ENCODE measurements at regions not wholly inside any gene's neighbourhood (a gene's known extent, or its start where the extent isn't known, plus 50 kb on each side); places are given as distances from the start of the nearest gene placed in this dataset.
A peak's percentile ranks its signal among the peaks of the same experiment; 100 is the strongest.

DNA sequence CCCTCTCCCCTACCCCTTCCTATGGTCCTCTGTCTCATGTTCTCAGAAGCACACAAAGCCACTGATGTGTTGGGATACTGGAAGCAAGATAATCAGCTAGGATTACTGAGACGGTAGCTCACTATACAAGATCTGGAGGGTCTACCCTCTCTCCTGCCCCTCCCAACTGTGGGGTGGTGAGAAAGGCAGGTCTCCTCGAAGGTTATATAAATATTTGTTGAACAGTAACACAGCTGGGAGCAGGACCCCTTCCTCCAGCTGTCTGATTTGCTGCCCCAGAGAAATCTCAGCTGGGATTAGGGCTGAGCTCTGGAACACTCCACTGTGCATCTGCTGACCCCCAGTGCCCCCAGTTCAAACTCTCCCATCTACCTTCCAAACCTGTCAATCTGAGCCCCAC, 94.2 kb upstream of the IPO9 start:
- H3K4me3 Mint-ChIP-seq = no peak overlapping the region
- DNase-seq = no peak
- H3K9me3 Mint-ChIP-seq = no peaks in the 10 kb centered on the region
- CTCF ChIA-PET = interaction anchor here (1.1 kb wide), 1 partner anchor 25 kb away, joined by 3 read pairs; no protein-coding TSS in a partner anchor
- H3K4me1 Mint-ChIP-seq (ENCODE audit: low read depth) = peaks cover 2% of the 10 kb centered on the region
- H3K27ac Mint-ChIP-seq = no peak overlapping the region
- intact Hi-C loops (cut with micrococcal nuclease) = no loop called here
- H3K27me3 Mint-ChIP-seq (ENCODE audit: low read depth) = peaks cover 11% of the 10 kb centered on the region
- no peaks in the 10 kb centered on the region for H3K36me3 Mint-ChIP-seq (ENCODE audit: low read depth)

GRCh38 chr1:201736707-201737320, 92.1 kb upstream of the IPO9 start:
- H3K4me3 Mint-ChIP-seq = no peak overlapping the region
- H3K27ac Mint-ChIP-seq = no peak overlapping the region
- H3K9me3 Mint-ChIP-seq = no peaks in the 10 kb centered on the region
- CTCF ChIA-PET = interaction anchor here (0.6 to 1.2 kb wide), 4 partner anchors 56 to 983 kb away, joined by 3 read pairs; partner anchors contain the start of gene IPO9
- H3K4me1 Mint-ChIP-seq (ENCODE audit: low read depth) = peaks cover 8% of the 10 kb centered on the region
- intact Hi-C loops (cut with micrococcal nuclease) = no loop called here
- H3K27me3 Mint-ChIP-seq (ENCODE audit: low read depth) = peaks cover 11% of the 10 kb centered on the region
- no peak for DNase-seq
- H3K36me3 Mint-ChIP-seq (ENCODE audit: low read depth) = no peaks in the 10 kb centered on the region

DNA sequence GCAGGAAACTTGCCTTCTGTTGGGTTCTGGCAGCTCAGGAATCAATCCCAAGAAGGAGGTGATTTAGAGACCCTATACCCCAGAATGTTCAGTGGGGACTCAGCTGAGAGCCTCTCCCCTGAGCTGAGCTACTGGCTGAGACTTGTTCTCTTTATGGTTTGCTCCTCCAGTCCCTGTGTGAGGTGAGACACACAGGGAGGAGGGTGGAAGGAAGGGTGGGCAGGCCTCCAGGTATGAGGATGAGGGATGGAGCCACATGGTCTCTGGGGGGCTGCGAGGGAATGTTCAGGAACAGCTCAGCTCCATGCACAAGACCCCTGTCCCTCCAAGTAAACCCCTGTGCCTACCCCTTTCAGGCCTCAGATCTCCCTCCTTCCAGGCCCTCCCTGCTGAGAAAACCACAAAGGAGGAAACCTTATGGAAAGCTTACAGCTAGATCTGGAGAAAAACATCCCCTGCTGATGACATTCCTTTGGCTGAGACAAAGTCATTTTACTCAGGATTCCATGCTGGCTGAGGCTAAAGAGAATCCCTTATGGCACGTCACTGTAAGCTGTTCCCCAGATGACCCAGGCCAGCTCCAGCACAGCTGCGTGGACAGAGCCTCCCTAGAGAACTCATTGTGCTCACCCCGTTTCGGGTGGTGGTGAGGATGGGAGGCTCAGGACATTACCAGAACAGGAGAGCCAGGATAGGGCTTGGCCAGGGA, 91.5 kb upstream of the IPO9 start:
- no peak overlapping the region for H3K27ac Mint-ChIP-seq
- intact Hi-C loops (cut with micrococcal nuclease) = no loop called here
- H3K4me1 Mint-ChIP-seq (ENCODE audit: low read depth) = peaks cover 8% of the 10 kb centered on the region
- DNase-seq = no peak
- H3K27me3 Mint-ChIP-seq (ENCODE audit: low read depth) = peaks cover 11% of the 10 kb centered on the region
- no peaks in the 10 kb centered on the region for H3K36me3 Mint-ChIP-seq (ENCODE audit: low read depth)
- CTCF ChIA-PET = interaction anchor here (0.6 to 1.2 kb wide), 4 partner anchors 56 to 982 kb away, joined by 3 read pairs; partner anchors contain the start of gene IPO9
- H3K9me3 Mint-ChIP-seq = no peaks in the 10 kb centered on the region
- no peak overlapping the region for H3K4me3 Mint-ChIP-seq

- Mint-ChIP-seq H3K9me3 (no peaks in the 10 kb centered on the region), H3K4me3 (peak overlapping the region; percentile 74), H3K4me1 (ENCODE audit: low read depth) (peaks cover 8% of the 10 kb centered on the region), H3K36me3 (ENCODE audit: low read depth) (no peaks in the 10 kb centered on the region), H3K27me3 (ENCODE audit: low read depth) (peaks cover 11% of the 10 kb centered on the region), H3K27ac (no peak overlapping the region)
- CTCF ChIA-PET = interaction anchor here (2.1 kb wide), 1 partner anchor 54 kb away, joined by 6 read pairs; no protein-coding TSS in a partner anchor
- intact Hi-C loops (cut with micrococcal nuclease) = no loop called here
- no peak for DNase-seq
These were observed 89.9 kb upstream of the IPO9 start for GRCh38 chr1:201739080-201739479.

DNA sequence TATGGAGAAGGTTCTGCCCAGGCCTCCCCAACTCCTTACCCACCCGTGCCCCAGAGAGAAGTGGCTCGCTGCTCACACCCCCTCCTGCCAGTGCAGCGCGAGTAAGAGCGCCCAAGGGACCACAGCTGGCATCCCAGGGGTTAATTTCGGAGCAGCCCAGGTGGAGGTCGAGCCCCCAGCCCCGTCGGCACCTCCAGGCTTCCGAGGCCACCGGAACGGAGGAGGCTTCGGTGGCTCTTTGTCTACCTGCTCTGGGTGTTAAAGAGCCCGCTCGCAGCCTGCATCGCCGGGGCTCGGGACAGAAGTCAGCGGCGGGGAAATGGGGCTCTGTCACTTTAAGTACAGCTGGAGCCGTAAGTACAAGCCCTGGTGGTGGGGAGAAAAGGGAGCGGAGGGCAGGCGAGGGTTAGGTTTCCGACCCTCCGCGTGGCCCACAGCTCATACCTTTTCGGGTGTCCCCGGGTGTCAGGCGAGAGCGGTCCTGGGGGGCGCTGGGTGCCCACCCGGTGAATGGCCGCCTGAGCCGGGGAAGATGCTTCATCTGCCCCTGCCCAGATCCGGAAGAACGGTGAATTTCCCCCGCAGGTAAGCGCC, 89.4 kb upstream of the IPO9 start:
- H3K27ac Mint-ChIP-seq = no peak overlapping the region
- CTCF ChIA-PET = interaction anchor here (2.1 kb wide), 1 partner anchor 54 kb away, joined by 6 read pairs; no protein-coding TSS in a partner anchor
- H3K9me3 Mint-ChIP-seq = no peaks in the 10 kb centered on the region
- intact Hi-C loops (cut with micrococcal nuclease) = no loop called here
- peak overlapping the region; percentile 74 for H3K4me3 Mint-ChIP-seq
- peaks cover 8% of the 10 kb centered on the region for H3K4me1 Mint-ChIP-seq (ENCODE audit: low read depth)
- DNase-seq = peak; percentile 56
- peaks cover 11% of the 10 kb centered on the region for H3K27me3 Mint-ChIP-seq (ENCODE audit: low read depth)
- no peaks in the 10 kb centered on the region for H3K36me3 Mint-ChIP-seq (ENCODE audit: low read depth)

DNA sequence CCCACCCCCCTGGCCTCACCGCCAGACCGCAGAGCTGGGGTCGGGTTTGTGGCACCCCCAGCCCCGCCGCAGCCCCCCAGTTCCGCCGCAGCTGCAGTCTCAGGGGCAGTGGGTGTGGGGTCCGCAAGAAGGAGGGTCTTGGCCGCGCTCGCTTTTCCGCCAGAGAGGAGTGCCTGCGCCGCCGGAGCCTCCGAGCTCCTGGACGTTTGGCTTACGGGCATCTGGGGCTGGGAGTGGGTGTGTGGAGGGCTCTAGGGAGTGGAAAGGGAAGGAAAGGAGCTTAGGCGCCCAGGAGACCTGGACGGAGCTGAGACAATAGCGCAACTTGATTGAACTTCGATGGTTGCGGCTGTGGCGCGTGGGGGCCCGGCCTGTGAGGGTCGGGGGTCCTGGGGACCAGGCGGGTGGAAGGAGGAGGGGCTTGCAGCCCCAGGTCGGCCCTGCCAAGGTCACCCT, 88.8 kb upstream of the IPO9 start:
- intact Hi-C loops (cut with micrococcal nuclease) = no loop called here
- Mint-ChIP-seq H3K27me3 (ENCODE audit: low read depth) (peaks cover 11% of the 10 kb centered on the region), H3K9me3 (no peaks in the 10 kb centered on the region), H3K4me3 (peak overlapping the region; percentile 74), H3K27ac (no peak overlapping the region), H3K36me3 (ENCODE audit: low read depth) (no peaks in the 10 kb centered on the region), H3K4me1 (ENCODE audit: low read depth) (peaks cover 8% of the 10 kb centered on the region)
- DNase-seq = no peak
- CTCF ChIA-PET = interaction anchor here (2.1 kb wide), 1 partner anchor 53 kb away, joined by 6 read pairs; no protein-coding TSS in a partner anchor

- peaks cover 8% of the 10 kb centered on the region for H3K4me1 Mint-ChIP-seq (ENCODE audit: low read depth)
- no peaks in the 10 kb centered on the region for H3K9me3 Mint-ChIP-seq
- no peak overlapping the region for H3K27ac Mint-ChIP-seq
- CTCF ChIA-PET = interaction anchor here (2.1 kb wide), 1 partner anchor 52 kb away, joined by 6 read pairs; no protein-coding TSS in a partner anchor
- H3K27me3 Mint-ChIP-seq (ENCODE audit: low read depth) = peaks cover 11% of the 10 kb centered on the region
- intact Hi-C loops (cut with micrococcal nuclease) = no loop called here
- no peak for DNase-seq
- H3K36me3 Mint-ChIP-seq (ENCODE audit: low read depth) = no peaks in the 10 kb centered on the region
- peak overlapping the region; percentile 74 for H3K4me3 Mint-ChIP-seq
These were observed 88.3 kb upstream of the IPO9 start for GRCh38 chr1:201740670-201741111.

GRCh38 chr1:201741763-201742342, 87.1 kb upstream of the IPO9 start:
- no peak overlapping the region for H3K27ac Mint-ChIP-seq
- CTCF ChIA-PET = interaction anchor here (0.6 to 2.2 kb wide), 2 partner anchors 52 to 496 kb away, joined by 4 to 9 read pairs; no protein-coding TSS in a partner anchor
- peaks cover 11% of the 10 kb centered on the region for H3K27me3 Mint-ChIP-seq (ENCODE audit: low read depth)
- H3K4me1 Mint-ChIP-seq (ENCODE audit: low read depth) = peaks cover 8% of the 10 kb centered on the region
- intact Hi-C loops (cut with micrococcal nuclease) = no loop called here
- no peak overlapping the region for H3K4me3 Mint-ChIP-seq
- no peaks in the 10 kb centered on the region for H3K36me3 Mint-ChIP-seq (ENCODE audit: low read depth)
- no peak for DNase-seq
- no peaks in the 10 kb centered on the region for H3K9me3 Mint-ChIP-seq

DNA sequence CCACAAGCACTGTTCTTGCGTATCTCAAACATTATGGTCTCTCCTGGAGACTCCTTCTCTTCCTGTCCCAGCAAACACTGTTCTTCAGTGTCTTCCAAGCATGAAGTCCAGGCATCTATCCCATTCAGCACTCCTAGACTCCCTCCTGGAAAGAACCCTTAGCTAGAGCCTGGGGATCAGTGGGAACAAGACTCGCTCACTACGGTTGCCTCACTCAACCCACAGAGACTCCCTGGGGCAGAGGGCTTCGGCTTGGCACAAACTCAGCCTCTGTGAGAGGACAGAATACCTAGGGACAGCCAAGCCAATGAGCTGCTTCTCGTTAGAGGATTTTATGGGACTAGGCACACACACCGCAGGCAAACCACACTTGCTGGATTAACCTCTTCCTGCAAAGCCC, 86.5 kb upstream of the IPO9 start:
- DNase-seq = no peak
- intact Hi-C loops (cut with micrococcal nuclease) = no loop called here
- Mint-ChIP-seq H3K4me3 (no peak overlapping the region), H3K9me3 (no peaks in the 10 kb centered on the region), H3K4me1 (ENCODE audit: low read depth) (peaks cover 8% of the 10 kb centered on the region), H3K36me3 (ENCODE audit: low read depth) (no peaks in the 10 kb centered on the region), H3K27ac (no peak overlapping the region), H3K27me3 (ENCODE audit: low read depth) (peaks cover 11% of the 10 kb centered on the region)
- CTCF ChIA-PET = interaction anchor here (0.6 to 2.2 kb wide), 3 partner anchors 51 to 495 kb away, joined by 3 to 9 read pairs (median 4); no protein-coding TSS in a partner anchor

DNA sequence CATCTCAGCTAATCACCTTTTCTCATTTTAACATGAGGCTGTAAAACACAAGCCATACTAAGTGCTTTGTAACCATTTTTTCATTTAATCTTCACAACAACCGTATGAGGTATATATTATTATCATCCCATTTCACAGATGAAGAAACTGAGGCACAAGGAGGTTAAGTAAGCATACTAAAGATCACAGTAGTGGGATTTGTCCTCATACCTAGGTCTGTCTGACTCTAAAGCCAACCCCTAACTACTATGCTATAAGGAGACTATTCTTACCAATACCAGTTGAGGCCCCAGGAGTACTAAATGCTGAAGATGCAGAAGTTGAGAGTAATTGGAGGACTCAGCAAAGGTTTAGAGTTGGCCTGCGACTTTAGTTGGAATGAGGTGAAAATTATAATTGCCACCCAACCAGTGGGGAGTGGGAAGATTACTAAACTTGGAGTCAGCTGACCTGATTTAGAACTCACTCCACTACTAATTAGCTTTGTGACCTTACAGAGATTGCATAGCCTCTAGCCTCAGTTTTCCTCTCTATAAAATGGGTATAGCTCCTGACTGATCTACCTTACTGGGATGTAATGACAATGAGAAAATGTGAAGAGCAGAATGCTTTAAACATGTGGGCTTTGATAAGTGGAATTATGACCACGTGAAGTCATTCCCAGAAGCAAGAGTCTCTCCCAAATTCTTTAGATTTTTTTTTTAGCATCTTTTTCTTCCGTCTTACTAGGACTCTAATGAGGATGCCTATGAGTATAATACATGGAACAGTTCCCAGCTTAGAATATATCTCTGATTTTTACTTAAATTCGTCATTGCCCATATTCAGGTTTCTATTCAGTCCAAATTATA, 85.8 kb upstream of the IPO9 start:
- DNase-seq = no peak
- no peaks in the 10 kb centered on the region for H3K36me3 Mint-ChIP-seq (ENCODE audit: low read depth)
- H3K27ac Mint-ChIP-seq = no peak overlapping the region
- intact Hi-C loops (cut with micrococcal nuclease) = no loop called here
- peaks cover 8% of the 10 kb centered on the region for H3K4me1 Mint-ChIP-seq (ENCODE audit: low read depth)
- CTCF ChIA-PET = interaction anchor here (0.6 to 2.2 kb wide), 3 partner anchors 51 to 432 kb away, joined by 3 to 9 read pairs (median 3); no protein-coding TSS in a partner anchor
- peaks cover 10% of the 10 kb centered on the region for H3K27me3 Mint-ChIP-seq (ENCODE audit: low read depth)
- no peaks in the 10 kb centered on the region for H3K9me3 Mint-ChIP-seq
- H3K4me3 Mint-ChIP-seq = no peak overlapping the region

DNA sequence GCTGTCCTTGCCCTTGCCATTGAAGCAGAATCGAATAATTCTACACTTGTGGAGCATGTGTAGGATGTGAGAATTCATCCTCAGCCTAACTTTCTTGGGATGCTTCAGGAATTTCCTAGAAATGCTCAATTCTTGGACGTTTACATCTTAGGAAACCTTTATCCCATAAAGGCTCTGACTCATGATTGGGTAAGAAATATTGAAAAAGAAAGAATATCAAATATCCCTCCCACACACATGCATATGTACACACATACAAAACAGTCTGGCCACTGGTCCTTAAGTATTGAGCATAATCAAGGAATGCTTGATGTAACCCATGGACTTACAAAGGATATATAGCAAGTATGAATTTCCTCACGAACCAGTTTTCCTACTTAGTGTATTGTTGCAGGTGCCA, 83.9 kb upstream of the IPO9 start:
- no peaks in the 10 kb centered on the region for H3K36me3 Mint-ChIP-seq (ENCODE audit: low read depth)
- CTCF ChIA-PET = interaction anchor here (1.2 kb wide), 1 partner anchor 14 kb away, joined by 4 read pairs; no protein-coding TSS in a partner anchor

More for the DNA sequence above, 83.9 kb upstream of the IPO9 start:
- intact Hi-C loops (cut with micrococcal nuclease) = no loop called here
- peaks cover 6% of the 10 kb centered on the region for H3K4me1 Mint-ChIP-seq (ENCODE audit: low read depth)
- no peaks in the 10 kb centered on the region for H3K9me3 Mint-ChIP-seq
- H3K27me3 Mint-ChIP-seq (ENCODE audit: low read depth) = peaks cover 3% of the 10 kb centered on the region
- no peak overlapping the region for H3K27ac Mint-ChIP-seq
- DNase-seq = no peak
- H3K4me3 Mint-ChIP-seq = no peak overlapping the region
